GM18519 (cell line): ENCODE measurements at regions not wholly inside any gene's neighbourhood (a gene's known extent, or its start where the extent isn't known, plus 50 kb on each side); places are given as distances from the start of the nearest gene placed in this dataset.

Experiments used
- ATAC-seq: cut with Tn5 transposase; IDR thresholded peaks from one replicate; pipeline ENCODE4 v1.9.1; 2021; ENCODE audit warnings: mild to moderate bottlenecking, moderate library complexity; ENCODE audit not compliant: unreplicated experiment, low FRiP score

- no peak for ATAC-seq
Observed at GRCh38 chr3:162094301-162094700, 597.7 kb downstream of the OTOL1 start.

- no peak for ATAC-seq
Observed at GRCh38 chr3:162096874-162097273, 600.3 kb downstream of the OTOL1 start.

DNA sequence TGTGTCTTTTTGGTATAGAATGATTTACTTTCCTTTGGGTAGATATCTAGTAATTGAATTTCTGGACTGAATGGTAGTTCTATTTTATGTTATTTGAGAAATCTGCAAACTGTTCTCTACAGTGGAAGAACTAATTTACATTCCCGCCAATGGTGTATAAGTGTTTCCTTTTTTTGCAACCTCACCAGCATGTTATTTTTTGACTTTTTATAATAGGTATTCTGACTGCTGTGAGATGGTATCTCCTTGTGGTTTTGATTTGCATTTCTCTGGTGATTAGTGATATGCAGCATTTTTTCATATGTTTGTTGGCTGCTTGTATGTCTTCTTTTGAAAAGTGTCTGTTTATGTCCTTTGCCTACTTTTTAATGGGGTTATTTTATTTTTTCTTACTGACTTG lies 607.2 kb downstream of the OTOL1 start:
- no peak for ATAC-seq

- ATAC-seq, result no peak
Observed at GRCh38 chr3:162111861-162112260, 615.3 kb downstream of the OTOL1 start.

- ATAC-seq, result no peak
Observed at GRCh38 chr3:162112719-162113118, 616.1 kb downstream of the OTOL1 start.

GRCh38 chr3:162117961-162118360 lies 621.4 kb downstream of the OTOL1 start:
- no peak for ATAC-seq

GRCh38 chr3:162119651-162120050 lies 623.0 kb downstream of the OTOL1 start:
- ATAC-seq, result no peak

GRCh38 chr3:162122405-162122804 lies 625.8 kb downstream of the OTOL1 start:
- no peak for ATAC-seq

GRCh38 chr3:162125790-162126189 lies 629.2 kb downstream of the OTOL1 start:
- ATAC-seq, result no peak

DNA sequence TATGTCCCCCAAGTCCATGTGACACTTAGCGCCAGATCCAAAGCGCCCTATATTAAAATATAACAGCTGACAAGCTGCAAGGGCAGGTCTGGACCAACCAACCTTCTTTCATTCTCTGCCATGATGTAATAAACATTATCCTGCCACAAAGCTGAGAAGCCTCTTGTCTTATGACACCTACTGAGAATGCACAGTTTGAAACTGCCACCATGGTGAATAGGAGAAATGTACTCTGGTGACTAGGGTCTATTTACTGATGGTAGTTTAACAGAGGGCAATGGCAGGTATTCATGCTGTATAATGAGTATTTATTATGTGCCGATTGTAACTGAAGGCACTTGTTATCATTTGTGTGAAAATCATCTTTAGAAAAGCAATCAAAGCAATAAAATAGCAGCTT lies 634.0 kb downstream of the OTOL1 start:
- ATAC-seq, result no peak

DNA sequence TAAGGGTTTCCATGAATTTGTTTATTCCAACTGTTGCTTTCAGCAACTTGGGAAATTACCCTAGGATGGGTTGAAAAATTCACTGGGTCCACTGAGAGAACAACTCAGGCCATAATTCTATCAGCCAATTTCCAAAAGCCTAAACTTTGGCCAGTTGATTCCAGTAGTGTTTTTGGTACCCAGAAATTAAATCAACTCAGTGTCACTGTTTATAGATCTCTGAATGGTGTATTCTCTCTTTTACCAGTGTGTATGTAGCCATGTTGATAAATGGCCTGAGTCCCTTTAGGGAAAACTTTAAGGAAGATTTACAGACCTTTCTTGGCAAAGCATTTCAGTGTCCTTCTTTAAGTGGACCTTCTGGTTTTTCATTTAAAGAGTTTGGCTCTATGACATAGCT lies 636.4 kb downstream of the OTOL1 start:
- no peak for ATAC-seq

GRCh38 chr3:162134571-162134970 lies 638.0 kb downstream of the OTOL1 start:
- no peak for ATAC-seq

DNA sequence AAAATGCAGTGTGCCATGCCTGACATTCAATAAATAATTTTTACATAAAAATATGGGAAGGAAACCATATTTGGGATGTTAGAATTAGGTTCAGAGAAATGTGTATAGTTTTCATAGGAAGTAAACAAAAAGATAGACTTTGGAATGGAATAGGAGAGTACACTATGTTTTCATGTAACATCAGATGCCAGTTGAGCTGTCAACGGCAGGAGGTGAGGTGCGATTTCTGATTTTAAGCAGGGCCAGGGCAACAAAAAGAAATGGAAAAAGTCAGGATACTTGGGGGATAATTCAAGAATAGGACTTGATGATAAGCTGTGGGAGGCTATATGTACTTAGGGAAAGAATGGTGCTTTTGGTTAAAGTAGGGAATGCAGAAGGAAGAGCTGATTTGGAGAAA lies 639.5 kb downstream of the OTOL1 start:
- ATAC-seq, result no peak

DNA sequence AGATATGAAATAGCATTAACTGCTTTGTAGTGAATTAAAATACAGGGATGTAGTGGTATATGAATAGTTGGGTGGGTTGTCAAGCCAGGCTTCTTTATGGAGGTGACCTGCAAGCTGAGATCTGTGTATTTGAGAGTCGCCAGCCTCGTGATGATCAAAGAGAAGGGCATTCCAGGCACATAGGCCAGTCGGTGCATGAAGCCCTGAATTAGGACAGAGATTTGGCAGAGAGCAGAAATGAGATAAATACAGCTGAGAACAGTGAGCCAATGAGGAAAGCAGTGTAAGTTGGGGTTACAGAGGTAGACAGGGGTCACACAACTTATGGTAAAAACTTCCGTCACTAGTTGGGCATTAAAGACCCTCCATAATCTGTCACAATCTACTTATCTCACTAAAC lies 641.9 kb downstream of the OTOL1 start:
- no peak for ATAC-seq

DNA sequence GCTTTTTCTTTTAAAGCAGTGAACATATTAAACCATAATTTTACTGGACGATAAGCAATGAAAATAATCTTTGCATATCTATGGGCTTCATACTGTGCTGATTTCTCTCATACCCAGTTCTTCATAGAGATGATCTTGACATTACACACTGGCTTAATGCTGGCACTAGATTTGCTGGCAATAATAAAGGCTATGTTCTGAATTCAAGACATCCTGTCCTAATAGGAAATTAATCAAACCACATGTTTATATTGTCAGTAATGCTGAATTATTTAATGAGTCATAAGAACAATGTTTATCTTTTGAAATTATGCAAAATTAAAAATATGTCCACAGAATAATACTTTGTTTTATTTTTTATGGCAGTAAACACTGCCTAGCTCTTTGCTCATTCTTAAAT lies 643.2 kb downstream of the OTOL1 start:
- no peak for ATAC-seq

GRCh38 chr3:162141272-162141791 lies 644.7 kb downstream of the OTOL1 start:
- ATAC-seq, result no peak

- ATAC-seq, result no peak
Observed at GRCh38 chr3:162142511-162142910, 645.9 kb downstream of the OTOL1 start.

GRCh38 chr3:162143180-162143579 lies 646.6 kb downstream of the OTOL1 start:
- no peak for ATAC-seq

DNA sequence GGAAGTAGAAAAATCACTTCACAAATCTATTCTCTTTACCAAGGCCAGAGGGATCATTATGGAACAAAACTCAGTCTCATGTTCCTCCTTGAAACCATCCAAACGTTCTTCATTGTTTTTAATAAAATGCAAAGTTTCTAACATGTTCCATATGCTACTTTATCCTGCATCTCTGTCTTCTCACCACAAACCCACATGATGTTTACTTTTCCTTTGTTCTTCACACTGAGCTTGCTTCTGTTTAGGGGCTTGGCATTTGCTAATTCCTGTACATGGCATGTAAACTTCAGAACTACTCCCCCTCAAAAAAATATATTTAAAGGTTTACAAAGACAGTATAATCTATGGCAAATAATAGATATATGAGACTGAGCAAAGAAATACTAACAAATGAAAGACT lies 651.4 kb downstream of the OTOL1 start:
- no peak for ATAC-seq

DNA sequence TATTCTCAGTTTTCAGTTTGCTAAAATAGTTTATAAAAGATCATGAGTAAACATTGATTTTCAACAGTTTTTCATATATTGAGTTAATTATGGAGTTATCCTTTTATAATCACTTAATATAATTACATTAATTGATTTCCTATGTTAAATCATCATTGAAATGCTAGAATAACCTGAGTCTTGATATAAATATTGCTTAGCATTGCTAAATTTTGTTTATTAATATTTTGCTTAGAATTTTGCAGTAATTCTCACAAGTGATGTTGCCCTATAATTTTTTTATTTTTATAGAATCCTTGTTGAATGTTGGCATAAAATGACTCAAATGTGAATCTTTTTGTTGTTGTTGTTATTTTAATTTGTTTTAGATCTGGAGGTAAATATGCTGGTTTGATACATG lies 654.2 kb downstream of the OTOL1 start:
- no peak for ATAC-seq

GRCh38 chr3:162152636-162153035 lies 656.0 kb downstream of the OTOL1 start:
- no peak for ATAC-seq

GRCh38 chr3:162161595-162161994 lies 665.0 kb downstream of the OTOL1 start:
- ATAC-seq, result no peak

GRCh38 chr3:162165346-162165745 lies 668.7 kb downstream of the OTOL1 start:
- no peak for ATAC-seq
